ENCODE measurements at regions not wholly inside any gene's neighbourhood (a gene's known extent, or its start where the extent isn't known, plus 50 kb on each side); places are given as distances from the start of the nearest gene placed in this dataset.
"Not testable (repeated sequence)": the region's sequence is repeated elsewhere in the genome, so short reads cannot be mapped to it uniquely, and the experiment has no call there.

DNA sequence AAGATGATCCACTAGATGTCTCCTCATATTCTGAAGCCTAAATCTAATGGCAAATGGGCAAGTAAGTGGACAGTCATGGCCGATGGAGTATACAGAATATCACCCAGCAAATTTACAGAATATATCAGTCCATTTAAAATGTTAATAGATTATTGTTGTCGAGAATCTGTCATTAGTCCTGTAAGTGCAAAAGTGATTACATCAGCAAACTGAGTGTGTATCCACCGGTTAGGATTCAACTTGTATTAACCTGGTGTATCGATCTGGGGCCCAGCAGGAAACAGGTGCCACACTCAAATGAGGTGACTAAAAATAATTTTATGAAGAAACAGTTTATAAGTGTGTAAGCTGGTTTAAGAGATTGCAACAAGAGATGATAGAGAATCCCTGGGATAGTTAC lies 367.9 kb upstream of the FAM47C start:
- intact Hi-C loops (cut with DNase I), result no loop called here

DNA sequence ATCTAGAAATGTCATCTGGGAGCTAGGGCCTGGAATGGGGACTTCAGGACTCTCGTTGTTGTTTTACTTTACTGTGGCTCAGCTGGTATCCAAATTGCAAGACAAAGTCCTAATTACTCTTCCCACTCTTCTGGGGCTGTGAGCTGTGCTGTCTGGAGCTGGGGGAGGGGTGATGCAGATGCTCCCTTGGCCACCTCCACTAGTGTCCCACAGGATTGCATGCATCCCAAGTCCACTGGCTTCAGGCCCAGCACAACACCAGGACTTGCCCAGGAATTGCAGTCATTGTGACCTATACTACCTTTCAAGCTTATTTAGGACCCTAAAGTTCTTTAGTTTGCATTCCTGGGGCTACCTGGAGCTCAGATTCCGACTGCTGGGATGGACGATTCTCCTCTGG lies 366.1 kb upstream of the FAM47C start:
- intact Hi-C loops (cut with DNase I), result no loop called here
- no peak for DNase-seq (ENCODE audit: low spot score)

More for the DNA sequence above, 367.9 kb upstream of the FAM47C start:
- DNase-seq (ENCODE audit: low spot score), result no peak

GRCh38 chrX:36650622-36651021 lies 357.5 kb upstream of the FAM47C start:
- intact Hi-C loops (cut with DNase I), result no loop called here
- no peak for DNase-seq (ENCODE audit: low spot score)

- no peak for DNase-seq (ENCODE audit: low spot score)
- intact Hi-C loops (cut with DNase I), result no loop called here
Measured at GRCh38 chrX:36683507-36683906, 324.7 kb upstream of the FAM47C start.

DNA sequence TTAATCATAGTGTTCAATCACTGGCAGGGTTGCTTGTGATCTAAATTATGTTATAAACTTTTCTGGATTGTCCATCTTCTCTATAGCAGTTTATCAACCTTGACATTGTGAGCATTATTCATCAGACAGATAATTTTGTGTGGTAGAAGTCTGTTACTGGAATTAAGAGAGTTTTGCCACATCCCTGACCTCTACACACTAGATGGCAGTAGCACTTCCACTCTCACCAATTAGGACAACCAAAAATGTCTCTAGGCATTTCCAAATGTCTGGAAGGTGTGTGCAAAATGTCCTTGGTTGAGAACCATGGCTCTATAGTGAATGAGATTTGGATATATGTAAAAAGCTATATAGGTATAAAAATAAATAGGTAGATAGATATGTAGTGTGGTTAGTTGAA lies 324.1 kb upstream of the FAM47C start:
- intact Hi-C loops (cut with DNase I), result no loop called here
- no peak for DNase-seq (ENCODE audit: low spot score)

DNA sequence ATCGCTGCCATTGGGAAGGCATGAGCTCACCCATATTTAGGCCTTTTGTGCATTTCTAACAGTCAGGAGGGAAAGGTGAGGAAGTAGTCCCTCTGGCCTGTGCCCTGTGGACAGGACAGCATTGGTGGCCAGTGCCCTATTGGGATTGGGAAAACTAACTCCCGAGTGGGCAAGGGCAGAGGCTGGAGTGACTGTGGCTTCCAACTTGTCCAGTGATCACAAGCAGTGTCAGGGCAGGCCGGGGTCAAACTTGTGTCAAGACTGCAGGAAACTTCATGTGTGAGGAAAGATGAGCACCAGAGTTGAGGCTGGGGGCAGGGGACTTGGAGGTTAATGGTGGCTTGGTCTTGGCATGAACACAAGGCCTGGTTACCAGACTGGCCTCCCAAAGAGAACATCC lies 286.2 kb upstream of the FAM47C start:
- intact Hi-C loops (cut with DNase I), result no loop called here
- no peak for DNase-seq (ENCODE audit: low spot score)

- DNase-seq (ENCODE audit: low spot score), result no peak
- intact Hi-C loops (cut with DNase I), result no loop called here
Measured at GRCh38 chrX:36753602-36754001, 254.6 kb upstream of the FAM47C start.

DNA sequence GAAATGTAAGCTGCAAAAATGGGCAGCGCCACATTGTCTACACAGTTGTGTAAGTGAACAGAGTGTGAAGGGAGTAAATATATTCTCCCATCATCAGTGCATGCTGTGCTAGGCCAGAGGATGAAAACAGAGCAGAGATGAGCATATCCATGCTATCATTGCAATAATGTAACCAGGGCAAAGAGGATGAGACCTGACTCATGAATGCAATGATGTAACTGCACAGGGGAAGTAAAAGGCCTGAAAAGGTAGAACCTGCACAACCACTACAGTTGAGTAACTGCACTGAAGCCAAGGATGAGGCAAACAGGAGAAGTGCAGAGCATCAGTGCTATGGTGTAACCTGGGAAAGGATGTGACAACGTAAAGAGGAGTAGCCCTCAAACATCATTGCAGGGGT lies 220.4 kb upstream of the FAM47C start:
- intact Hi-C loops (cut with DNase I), result no loop called here
- DNase-seq (ENCODE audit: low spot score), result no peak

DNA sequence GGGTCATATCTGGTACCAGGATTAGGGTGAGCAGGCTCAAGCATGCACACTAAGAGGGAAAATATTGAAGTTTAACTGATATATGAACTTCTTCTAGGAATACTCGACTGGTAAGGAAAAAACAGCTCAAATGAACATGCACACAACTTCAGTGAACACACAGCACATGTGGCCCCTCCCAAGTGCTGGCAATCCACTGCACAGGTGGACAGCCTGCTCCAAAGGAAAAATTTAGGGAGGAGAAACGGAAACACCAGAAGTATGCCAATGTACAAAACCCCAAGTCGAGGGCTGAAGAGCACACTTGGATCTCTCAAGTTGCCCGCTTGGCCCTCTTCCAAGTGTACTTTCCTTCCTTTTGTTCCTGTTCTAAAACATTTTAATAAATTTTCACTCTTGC lies 205.0 kb upstream of the FAM47C start:
- intact Hi-C loops (cut with DNase I), result no loop called here
- DNase-seq (ENCODE audit: low spot score), result no peak

- intact Hi-C loops (cut with DNase I), result no loop called here
- DNase-seq (ENCODE audit: low spot score), result no peak
Measured at GRCh38 chrX:36804066-36804465, 204.1 kb upstream of the FAM47C start.

GRCh38 chrX:36844857-36845256 lies 163.3 kb upstream of the FAM47C start:
- intact Hi-C loops (cut with DNase I), result no loop called here
- DNase-seq (ENCODE audit: low spot score), result no peak

DNA sequence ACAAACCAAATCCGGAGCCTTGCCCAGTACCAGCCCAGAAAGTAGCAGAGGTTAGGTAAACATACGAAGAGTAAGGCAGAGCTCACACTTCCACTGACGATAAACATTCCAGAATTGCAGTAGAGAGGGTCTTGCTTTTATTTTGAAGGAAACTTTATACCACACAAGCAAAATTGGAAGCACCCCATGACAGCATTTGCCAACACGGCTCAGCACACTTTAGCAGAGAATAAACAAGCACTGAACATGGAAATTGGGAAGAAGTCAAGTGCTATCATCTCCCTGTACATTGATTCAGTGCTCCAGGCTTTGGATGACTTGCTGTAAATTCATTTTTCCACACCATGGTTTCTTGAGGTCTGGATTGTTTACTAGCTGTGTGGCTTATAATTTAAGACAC lies 160.7 kb upstream of the FAM47C start:
- intact Hi-C loops (cut with DNase I), result no loop called here
- DNase-seq (ENCODE audit: low spot score), result no peak

GRCh38 chrX:36849407-36849806 lies 158.8 kb upstream of the FAM47C start:
- no peak for DNase-seq (ENCODE audit: low spot score)
- intact Hi-C loops (cut with DNase I), result no loop called here

GRCh38 chrX:36856849-36857248 lies 151.3 kb upstream of the FAM47C start:
- intact Hi-C loops (cut with DNase I), result no loop called here

DNA sequence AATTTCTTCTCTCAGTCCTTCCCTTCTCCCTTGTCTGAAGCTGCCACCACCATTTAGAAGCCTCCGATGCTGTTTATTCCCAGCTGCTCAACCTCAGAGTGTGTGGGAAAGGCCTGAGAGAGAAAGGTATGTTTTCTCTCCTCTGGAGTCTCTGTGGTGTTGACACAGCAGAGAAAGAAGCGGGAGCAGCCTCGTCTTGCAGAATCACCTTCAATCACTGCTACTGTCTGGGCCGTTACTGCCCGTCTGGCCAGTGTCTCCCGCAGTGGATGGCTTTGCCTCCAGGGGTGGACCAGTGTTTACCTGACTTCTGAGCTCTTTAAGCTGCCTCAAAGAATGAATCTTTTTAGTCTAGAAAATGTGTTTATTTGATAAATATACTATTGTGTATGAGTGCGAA lies 148.9 kb upstream of the FAM47C start:
- DNase-seq (ENCODE audit: low spot score), result no peak
- intact Hi-C loops (cut with DNase I), result no loop called here

More at GRCh38 chrX:36856849-36857248, 151.3 kb upstream of the FAM47C start:
- no peak for DNase-seq (ENCODE audit: low spot score)

GRCh38 chrX:36861601-36862000 lies 146.6 kb upstream of the FAM47C start:
- no peak for DNase-seq (ENCODE audit: low spot score)
- intact Hi-C loops (cut with DNase I), result no loop called here

DNA sequence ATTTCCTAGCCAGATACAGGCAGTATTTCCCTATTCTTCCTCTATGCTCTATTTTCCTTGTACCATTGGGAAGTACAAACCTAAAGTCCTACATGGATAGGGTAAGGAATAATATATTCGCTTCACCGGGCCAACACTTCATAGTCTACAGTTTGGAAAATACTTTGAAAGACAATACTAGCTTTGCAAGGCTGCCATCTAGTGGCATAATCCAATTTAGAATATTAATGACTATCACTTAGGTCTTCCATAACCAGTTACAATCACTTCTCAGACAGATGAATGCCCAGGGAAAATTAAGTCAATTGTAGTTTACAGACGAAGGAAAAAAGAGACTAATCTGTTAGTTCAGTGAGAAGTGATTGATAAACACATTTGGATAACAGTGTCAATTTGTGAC lies 141.0 kb upstream of the FAM47C start:
- DNase-seq (ENCODE audit: low spot score), result no peak
- intact Hi-C loops (cut with DNase I), result no loop called here

- no peak for DNase-seq (ENCODE audit: low spot score)
Measured at GRCh38 chrX:36868592-36868991, 139.6 kb upstream of the FAM47C start.

DNA sequence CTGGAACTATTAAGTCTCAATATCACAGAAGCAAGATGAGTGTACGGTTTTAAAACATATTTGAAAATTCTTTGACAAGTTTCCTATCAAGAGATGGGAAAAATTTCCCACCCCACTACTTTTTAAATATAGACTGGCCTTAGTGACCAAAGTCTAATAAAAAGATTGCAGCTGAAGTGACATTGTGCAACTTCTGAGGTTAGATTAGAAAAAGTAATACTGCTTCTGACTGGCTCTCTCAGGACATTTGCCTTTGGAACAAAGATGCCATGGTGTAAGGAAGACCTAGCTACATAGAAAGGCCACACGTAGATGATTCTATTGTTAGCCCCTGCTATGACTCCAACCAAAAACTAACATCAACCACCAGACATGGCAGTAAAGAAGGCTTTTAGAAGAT lies 138.7 kb upstream of the FAM47C start:
- no peak for DNase-seq (ENCODE audit: low spot score)
- intact Hi-C loops (cut with DNase I), result no loop called here

More at GRCh38 chrX:36868592-36868991, 139.6 kb upstream of the FAM47C start:
- intact Hi-C loops (cut with DNase I), result no loop called here

DNA sequence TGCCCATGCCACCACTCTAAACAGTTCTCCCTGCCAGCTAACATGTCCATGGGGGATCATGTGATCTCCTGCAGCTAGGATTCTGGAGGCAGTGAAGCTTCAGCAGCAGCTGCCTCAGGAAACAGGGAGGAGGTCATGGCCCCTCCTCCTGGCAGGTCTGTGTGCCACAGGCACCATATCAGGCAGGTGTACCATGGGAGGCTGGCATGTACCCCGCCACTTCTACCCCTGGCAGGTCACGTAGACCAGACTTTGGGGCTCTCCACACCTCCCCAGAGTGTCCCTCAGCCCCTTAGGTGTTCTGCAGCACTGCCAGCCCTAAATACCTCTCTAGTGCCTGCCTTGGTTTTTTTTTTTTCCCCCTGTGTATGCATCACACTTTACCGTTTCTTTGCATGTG lies 110.5 kb upstream of the FAM47C start:
- no peak for DNase-seq (ENCODE audit: low spot score)
- intact Hi-C loops (cut with DNase I), result no loop called here

- DNase-seq (ENCODE audit: low spot score), result no peak
- intact Hi-C loops (cut with DNase I), result no loop called here
Measured at GRCh38 chrX:36898301-36898700, 109.9 kb upstream of the FAM47C start.

DNA sequence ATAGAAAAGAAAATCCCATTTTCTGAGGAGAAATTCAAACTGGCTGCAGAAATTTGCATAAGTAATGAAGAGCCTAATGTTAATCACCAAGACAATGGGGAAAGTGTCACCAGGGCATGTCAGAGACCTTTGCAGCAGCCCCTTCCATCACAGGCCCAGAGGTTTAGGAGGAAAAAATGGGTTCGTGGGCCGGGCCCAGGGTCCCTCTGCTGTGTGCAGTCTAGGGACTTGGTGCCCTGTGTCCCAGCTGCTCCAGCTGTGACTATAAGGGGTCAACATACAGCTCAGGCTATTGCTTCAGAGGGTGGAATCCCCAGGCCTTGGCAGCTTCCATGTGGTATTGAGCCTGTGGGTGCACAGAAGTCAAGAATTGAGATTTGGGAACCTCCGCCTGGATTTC lies 103.6 kb upstream of the FAM47C start:
- DNase-seq (ENCODE audit: low spot score); intact Hi-C loops (cut with DNase I): not testable (repeated sequence)
